ENCODE measurements at regions not wholly inside any gene's neighbourhood (a gene's known extent, or its start where the extent isn't known, plus 50 kb on each side); places are given as distances from the start of the nearest gene placed in this dataset.
"Not testable (repeated sequence)": the region's sequence is repeated elsewhere in the genome, so short reads cannot be mapped to it uniquely, and the experiment has no call there.

DNA sequence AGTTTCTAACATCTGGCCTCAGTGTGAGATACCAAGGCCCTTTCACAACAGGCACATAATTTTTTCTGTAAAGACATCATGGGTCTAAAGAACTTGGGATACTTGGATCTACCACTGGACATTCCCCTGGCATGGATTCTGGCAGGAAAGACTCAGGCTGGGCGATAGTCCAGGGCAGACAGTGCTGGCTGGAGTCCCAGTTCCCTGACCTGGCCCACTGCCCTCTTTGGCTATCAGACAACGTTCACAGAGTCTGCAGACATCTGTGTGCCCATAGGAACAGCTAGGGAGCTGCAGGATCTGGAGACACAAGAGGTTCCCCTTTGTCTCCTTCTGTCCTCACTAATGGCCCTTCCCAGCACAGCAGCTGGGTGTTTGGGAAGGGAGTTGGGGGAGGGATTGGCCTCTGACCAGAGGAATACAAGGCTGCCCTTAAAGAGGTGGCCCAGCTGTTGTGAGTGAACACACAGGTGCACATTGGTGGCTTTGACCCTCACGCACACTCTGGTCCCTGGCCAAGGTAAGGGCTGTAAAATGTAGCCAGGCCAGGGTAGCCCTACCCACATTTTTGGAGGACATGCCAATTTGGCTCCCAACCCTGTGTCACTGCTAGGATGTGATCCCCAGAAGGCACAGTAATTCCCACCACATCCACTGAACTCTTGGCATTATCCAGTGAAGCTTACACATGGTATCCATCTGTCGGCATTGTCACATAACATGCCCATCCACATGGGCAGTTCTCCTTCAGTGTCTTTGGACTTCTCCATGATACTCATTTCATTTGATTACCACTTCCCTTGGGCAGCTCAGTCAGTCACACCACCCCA, 72.3 kb downstream of the SOX3 start:
- Histone ChIP-seq H3K27me3 (no peaks in the 10 kb centered on the region), H3K9me3 (no peaks in the 10 kb centered on the region), H3K36me3 (no peaks in the 10 kb centered on the region), H3K27ac (no peak overlapping the region), H3K4me3 (no peak overlapping the region), H3K4me1 (no peaks in the 10 kb centered on the region)
- no peak for DNase-seq (ENCODE audit: low spot score in 2 of 2)
- WGBS: 34% methylated on average over 4 of the region's 4 CpGs
- TF ChIP-seq POLR2AphosphoS5 (IDR thresholded peaks at IDR 0.05): no peak
- no peak for TF ChIP-seq CTCF (IDR thresholded peaks at IDR 0.05)
- TF ChIP-seq POLR2A (IDR thresholded peaks at IDR 0.05): no peak
- no peak for TF ChIP-seq EP300 (IDR thresholded peaks at IDR 0.05)

GRCh38 chrX:140431521-140431920, 73.3 kb downstream of the SOX3 start:
- TF ChIP-seq POLR2AphosphoS5 (IDR thresholded peaks at IDR 0.05): no peak
- no peak for TF ChIP-seq CTCF (IDR thresholded peaks at IDR 0.05)
- TF ChIP-seq EP300 (IDR thresholded peaks at IDR 0.05): no peak
- TF ChIP-seq POLR2A (IDR thresholded peaks at IDR 0.05): no peak
- Histone ChIP-seq H3K9me3 (no peaks in the 10 kb centered on the region), H3K4me1 (no peaks in the 10 kb centered on the region), H3K36me3 (no peaks in the 10 kb centered on the region), H3K27ac (no peak overlapping the region), H3K4me3 (no peak overlapping the region), H3K27me3 (no peaks in the 10 kb centered on the region)
- no peak for DNase-seq (ENCODE audit: low spot score in 2 of 2)
- WGBS: 62% methylated on average over 5 of the region's 5 CpGs

DNA sequence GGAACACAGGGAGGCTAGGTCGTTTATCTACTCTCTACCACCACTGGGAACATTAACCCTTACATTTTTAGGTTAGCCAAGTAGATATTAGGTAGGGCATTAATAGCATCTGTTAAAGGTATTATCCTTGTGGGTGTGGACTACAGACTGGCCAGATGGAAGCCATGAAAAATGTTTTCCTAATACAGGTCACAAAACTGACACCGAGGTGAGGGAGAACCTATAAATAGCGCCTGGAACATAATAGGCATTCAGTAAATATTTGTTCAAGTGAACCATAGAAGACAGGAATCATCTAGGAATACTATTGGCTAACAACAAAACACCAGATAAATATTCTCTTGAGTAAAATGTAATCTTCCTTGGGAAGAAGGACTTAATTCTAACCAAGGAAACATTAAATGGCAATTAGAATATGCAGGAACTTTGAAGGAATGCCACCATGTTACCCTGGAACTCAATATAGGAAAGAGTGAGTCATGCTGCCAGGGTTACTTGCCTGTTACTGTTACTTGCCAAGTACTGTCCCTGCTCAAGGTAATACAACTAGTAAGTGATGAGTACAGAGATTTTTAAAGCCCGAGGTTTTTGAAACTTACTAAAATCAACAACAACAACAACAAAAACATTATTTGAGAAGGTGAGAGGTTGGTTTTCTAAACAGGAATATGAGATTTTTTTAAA, 79.0 kb downstream of the SOX3 start:
- TF ChIP-seq EP300 (IDR thresholded peaks at IDR 0.05) (no peak), CTCF (IDR thresholded peaks at IDR 0.05) (no peak), POLR2A (IDR thresholded peaks at IDR 0.05) (no peak)
- H3K4me1 ChIP-seq: no peaks in the 10 kb centered on the region
- no peaks in the 10 kb centered on the region for H3K9me3 ChIP-seq
- H3K27ac ChIP-seq: no peak overlapping the region
- DNase-seq (ENCODE audit: low spot score in 2 of 2): no peak
- no peaks in the 10 kb centered on the region for H3K27me3 ChIP-seq
- no peaks in the 10 kb centered on the region for H3K36me3 ChIP-seq
- H3K4me3 ChIP-seq: no peak overlapping the region
- 53% methylated on average over 4 of the region's 4 CpGs for WGBS

- H3K36me3 ChIP-seq: no peaks in the 10 kb centered on the region
- no peak for DNase-seq (ENCODE audit: low spot score in 2 of 2)
- H3K4me1 ChIP-seq: no peaks in the 10 kb centered on the region
- H3K27ac ChIP-seq: no peak overlapping the region
- no peak overlapping the region for H3K4me3 ChIP-seq
- no peak for TF ChIP-seq EP300 (IDR thresholded peaks at IDR 0.05)
- no peak for TF ChIP-seq POLR2AphosphoS5 (IDR thresholded peaks at IDR 0.05)
- no peaks in the 10 kb centered on the region for H3K9me3 ChIP-seq
- no peaks in the 10 kb centered on the region for H3K27me3 ChIP-seq
Observed at GRCh38 chrX:140422501-140422900, 82.4 kb downstream of the SOX3 start.

DNA sequence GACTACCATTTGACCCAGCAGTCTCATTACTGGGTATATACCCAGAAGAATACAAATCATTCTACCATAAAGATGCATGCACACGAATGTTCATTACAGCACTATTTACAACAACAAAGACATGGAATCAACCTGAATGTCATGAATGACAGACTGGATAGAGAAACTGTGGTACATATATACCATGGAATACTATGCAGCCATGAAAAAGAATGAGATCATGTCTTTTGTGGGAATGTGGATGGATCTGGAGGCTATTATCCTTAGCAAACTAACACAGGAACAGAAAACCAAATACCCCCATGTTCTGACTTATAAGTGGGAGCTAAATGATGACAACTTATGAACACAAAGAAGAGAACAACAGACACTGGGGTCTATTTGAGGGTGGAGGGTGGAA, 102.7 kb downstream of the SOX3 start:
- H3K4me1 ChIP-seq; H3K27ac ChIP-seq; H3K27me3 ChIP-seq; H3K9me3 ChIP-seq; H3K36me3 ChIP-seq; H3K4me3 ChIP-seq; DNase-seq (ENCODE audit: low spot score in 2 of 2): not testable (repeated sequence)
- 56% methylated on average over 1 of the region's 1 CpG for WGBS

DNA sequence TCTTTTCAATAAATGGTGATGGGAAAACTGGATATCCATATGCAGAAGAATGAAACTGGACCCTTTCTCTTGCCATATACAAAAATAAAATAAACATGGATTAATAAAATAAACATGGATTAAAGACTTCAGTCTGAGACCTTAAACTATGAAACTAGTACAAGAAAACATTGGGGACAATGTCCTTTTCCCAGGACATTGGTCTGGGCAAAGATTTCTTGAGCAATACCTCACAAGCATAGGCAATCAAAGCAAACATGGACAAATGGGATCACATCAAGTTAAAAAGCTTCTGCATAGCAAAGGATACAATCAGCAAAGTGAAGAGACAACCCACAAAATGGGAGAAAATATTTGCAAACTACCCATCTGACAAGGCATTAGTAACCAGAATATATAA, 108.5 kb downstream of the SOX3 start:
- DNase-seq (ENCODE audit: low spot score in 2 of 2); H3K9me3 ChIP-seq; H3K27me3 ChIP-seq; H3K27ac ChIP-seq; H3K36me3 ChIP-seq; H3K4me1 ChIP-seq; H3K4me3 ChIP-seq: not testable (repeated sequence)

DNA sequence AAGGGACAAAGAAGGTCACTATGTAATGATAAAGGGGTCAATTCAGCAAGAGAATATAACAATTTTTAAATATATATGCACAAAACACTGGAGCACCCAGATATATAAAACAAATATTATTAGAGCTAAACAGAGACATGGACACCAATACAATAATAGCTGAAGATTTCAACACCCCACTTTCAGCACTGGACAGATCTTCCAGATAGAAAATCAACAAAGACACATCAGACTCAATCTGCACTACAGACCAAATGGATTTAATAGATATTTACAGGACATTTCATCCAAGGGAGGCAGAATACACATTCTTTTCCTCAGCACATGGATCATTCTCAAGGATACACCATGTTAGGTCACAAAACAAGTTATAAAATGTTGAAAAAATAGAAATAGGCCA, 111.4 kb downstream of the SOX3 start:
- no peak for DNase-seq (ENCODE audit: low spot score in 2 of 2)
- no peaks in the 10 kb centered on the region for H3K9me3 ChIP-seq
- TF ChIP-seq EP300 (IDR thresholded peaks at IDR 0.05): no peak
- no peak for TF ChIP-seq POLR2A (IDR thresholded peaks at IDR 0.05)
- TF ChIP-seq POLR2AphosphoS5 (IDR thresholded peaks at IDR 0.05): no peak
- no peak for TF ChIP-seq CTCF (IDR thresholded peaks at IDR 0.05)
- no peaks in the 10 kb centered on the region for H3K27me3 ChIP-seq
- H3K4me3 ChIP-seq: no peak overlapping the region
- no peak overlapping the region for H3K27ac ChIP-seq
- H3K4me1 ChIP-seq: no peaks in the 10 kb centered on the region
- H3K36me3 ChIP-seq: no peaks in the 10 kb centered on the region

Measured in suprapubic skin (tissue), 4 donors.